Adrenal gland (tissue), 9 donors: ENCODE measurements at regions not wholly inside any gene's neighbourhood (a gene's known extent, or its start where the extent isn't known, plus 50 kb on each side); places are given as distances from the start of the nearest gene placed in this dataset.

ENCODE experiments used
- DNase-seq, 7 donors: peaks; one replicate each; pipeline ENCODE4 v3.0.0-alpha.2; 2019 to 2020
- H3K27ac ChIP-seq, 5 donors: fragments of 200-600 bp; sonication (generic) in 4 of 5; 1 replicate in 3 of 5; 2 replicates in 2 of 5; pipeline versions ENCODE4 v1.5.1 to v1.8.0; 2016 to 2020; ENCODE audit warnings: mild to moderate bottlenecking in 1 of 5
- H3K27me3 ChIP-seq: fragments of 200-600 bp; 2 replicates; pipeline ENCODE4 v1.8.0; 2021
- H3K36me3 ChIP-seq, 2 donors: fragments of 200-600 bp; replicated peaks in 1 of 2; 1 replicate in 1 of 2; 2 replicates in 1 of 2; pipeline versions ENCODE4 v1.5.1 to v1.8.0; 2018 to 2022
- H3K4me1 ChIP-seq, 2 donors: fragments of 200-600 bp; replicated peaks in 1 of 2; 1 replicate in 1 of 2; 2 replicates in 1 of 2; pipeline versions ENCODE4 v1.5.1 to v1.8.0; 2018 to 2021
- H3K4me3 ChIP-seq, 4 donors: fragments of 200-600 bp; sonication (generic) in 3 of 4; one replicate each; pipeline ENCODE4 v1.5.1; 2016 to 2018
- H3K9me3 ChIP-seq, 3 donors: fragments of 200-600 bp; sonication (generic) in 1 of 3; replicated peaks in 1 of 3; 1 replicate in 2 of 3; 2 replicates in 1 of 3; pipeline versions ENCODE4 v1.5.1 to v1.8.0; 2016 to 2021
- POLR2A ChIP-seq, 2 donors: fragments of 450-650 bp; IDR thresholded peaks; one replicate each; pipeline ENCODE4 v1.6.1; 2017; ENCODE audit warnings: antibody characterized with exemption in 2 of 2, mild to moderate bottlenecking in 2 of 2, moderate library complexity in 1 of 2
- WGBS, 4 donors: extraction: QIAGEN DNeasy Blood & Tissue Kit in 2 of 4; methylation state at CpG; one replicate each; pipeline versions ENCODE4 v1.1.5 to v1.1.7; 2013 to 2017; 5-methylcytosine and 5-hydroxymethylcytosine counted together
- intact Hi-C, 2 donors: fragments of 100-400 bp; cut with DNase I; formaldehyde crosslinking; loops; one replicate each; pipeline versions ENCODE4 v1.14.1 to v1.15.0; 2022 to 2023
- TF ChIP-seq, protein P1 (sequence below), 6 experiments: fragments of 450-650 bp in 4 of 6; fragments of 200-600 bp in 2 of 6; sonication (generic) in 1 of 6; IDR thresholded peaks; 1 replicate in 5 of 6; 2 replicates in 1 of 6; pipeline versions ENCODE4 v1.5.1 to v1.8.0; 2016 to 2021; ENCODE audit warnings: antibody characterized with exemption in 6 of 6, mild to moderate bottlenecking in 2 of 6, moderate library complexity in 1 of 6
- donor health status: healthy with polysubstance abuse.
- donor health status: Bipolar disorder and iron deficiency.
- donor health status: DM: yes; HTN: yes; CAD: no.
- donor health status: DM: no; HTN: no; CAD: no.
- donor health status: DM: no; HTN: no; CAD: no.

- peaks cover 14% of the 10 kb centered on the region for H3K27me3 ChIP-seq
- no peak overlapping the region for H3K4me3 ChIP-seq
- DNase-seq: no peak
- H3K9me3 ChIP-seq: no peaks in the 10 kb centered on the region
- no peaks in the 10 kb centered on the region for H3K4me1 ChIP-seq
- H3K36me3 ChIP-seq: no peaks in the 10 kb centered on the region
- intact Hi-C loops: no loop called here
- H3K27ac ChIP-seq: no peak overlapping the region
- TF ChIP-seq POLR2A (IDR thresholded peaks at IDR 0.05): no peak
- TF ChIP-seq, protein P1, sequence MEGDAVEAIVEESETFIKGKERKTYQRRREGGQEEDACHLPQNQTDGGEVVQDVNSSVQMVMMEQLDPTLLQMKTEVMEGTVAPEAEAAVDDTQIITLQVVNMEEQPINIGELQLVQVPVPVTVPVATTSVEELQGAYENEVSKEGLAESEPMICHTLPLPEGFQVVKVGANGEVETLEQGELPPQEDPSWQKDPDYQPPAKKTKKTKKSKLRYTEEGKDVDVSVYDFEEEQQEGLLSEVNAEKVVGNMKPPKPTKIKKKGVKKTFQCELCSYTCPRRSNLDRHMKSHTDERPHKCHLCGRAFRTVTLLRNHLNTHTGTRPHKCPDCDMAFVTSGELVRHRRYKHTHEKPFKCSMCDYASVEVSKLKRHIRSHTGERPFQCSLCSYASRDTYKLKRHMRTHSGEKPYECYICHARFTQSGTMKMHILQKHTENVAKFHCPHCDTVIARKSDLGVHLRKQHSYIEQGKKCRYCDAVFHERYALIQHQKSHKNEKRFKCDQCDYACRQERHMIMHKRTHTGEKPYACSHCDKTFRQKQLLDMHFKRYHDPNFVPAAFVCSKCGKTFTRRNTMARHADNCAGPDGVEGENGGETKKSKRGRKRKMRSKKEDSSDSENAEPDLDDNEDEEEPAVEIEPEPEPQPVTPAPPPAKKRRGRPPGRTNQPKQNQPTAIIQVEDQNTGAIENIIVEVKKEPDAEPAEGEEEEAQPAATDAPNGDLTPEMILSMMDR (IDR thresholded peaks at IDR 0.05): no peak
- WGBS, 4 donors: 45 to 59% (median 50%) methylated on average over 2 to 3 of the region's 3 CpGs
Observed at GRCh38 chrX:39248330-39248729, 447.1 kb downstream of the MID1IP1 start.

DNA sequence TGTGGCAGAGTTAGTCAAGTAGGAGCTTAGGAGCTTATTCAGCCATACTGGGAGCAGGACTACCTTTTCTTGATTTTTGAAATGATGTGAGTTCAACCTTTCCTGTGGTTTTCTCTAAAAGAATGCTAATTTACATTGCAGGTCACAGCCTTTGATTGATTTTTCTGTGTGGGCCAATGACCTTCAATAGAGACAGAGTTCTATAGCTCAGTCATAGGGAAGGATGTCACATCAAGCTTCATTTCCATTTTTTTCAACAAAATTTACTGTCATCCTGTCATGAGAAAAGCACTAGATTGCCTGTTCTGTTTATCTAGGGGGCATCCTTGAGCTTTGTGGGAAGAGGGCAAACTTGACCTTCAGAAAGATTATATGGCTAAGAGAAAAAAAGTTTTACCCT is 448.7 kb downstream of the MID1IP1 start:
- TF ChIP-seq POLR2A (IDR thresholded peaks at IDR 0.05): no peak
- TF ChIP-seq, protein P1 (IDR thresholded peaks at IDR 0.05): no peak
- H3K36me3 ChIP-seq: no peaks in the 10 kb centered on the region

GRCh38 chrX:39251995-39252394 is 450.7 kb downstream of the MID1IP1 start:
- intact Hi-C loops: no loop called here
- DNase-seq: no peak
- Histone ChIP-seq H3K36me3 (no peaks in the 10 kb centered on the region), H3K4me3 (no peak overlapping the region), H3K9me3 (no peaks in the 10 kb centered on the region), H3K27me3 (peaks cover 18% of the 10 kb centered on the region), H3K4me1 (no peaks in the 10 kb centered on the region), H3K27ac (no peak overlapping the region)
- WGBS, 4 donors: 43 to 85% (median 70%) methylated on average over 1 of the region's 1 CpG
- TF ChIP-seq, protein P1 (IDR thresholded peaks at IDR 0.05): no peak

More for the DNA sequence above, 448.7 kb downstream of the MID1IP1 start:
- Histone ChIP-seq H3K9me3 (no peaks in the 10 kb centered on the region), H3K4me1 (no peaks in the 10 kb centered on the region), H3K4me3 (no peak overlapping the region), H3K27me3 (peaks cover 16% of the 10 kb centered on the region), H3K27ac (no peak overlapping the region)
- no peak for DNase-seq
- intact Hi-C loops: no loop called here

DNA sequence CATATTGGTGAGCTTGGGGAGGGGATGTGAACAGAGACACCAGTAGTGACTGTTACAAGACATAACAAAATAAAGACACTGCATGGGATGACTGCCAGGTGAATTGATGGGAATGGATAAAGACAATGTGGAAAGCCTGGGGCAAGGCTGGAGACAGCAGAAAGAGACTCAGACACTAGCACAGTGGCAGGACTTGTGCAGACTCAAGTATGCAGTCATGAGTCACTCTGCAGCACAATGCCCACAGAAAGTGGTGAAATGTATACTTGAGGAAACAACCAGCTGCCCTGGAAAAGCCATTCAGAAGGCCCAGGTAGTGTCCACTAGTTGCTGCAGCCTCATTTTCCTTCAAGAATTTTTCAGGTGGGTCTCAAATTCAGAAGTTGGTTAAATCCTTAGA is 452.3 kb downstream of the MID1IP1 start:
- DNase-seq: no peak
- intact Hi-C loops: no loop called here
- H3K4me3 ChIP-seq: no peak overlapping the region
- TF ChIP-seq POLR2A (IDR thresholded peaks at IDR 0.05): no peak
- TF ChIP-seq, protein P1 (IDR thresholded peaks at IDR 0.05): no peak
- H3K27ac ChIP-seq: no peak overlapping the region
- H3K9me3 ChIP-seq: no peaks in the 10 kb centered on the region
- no peaks in the 10 kb centered on the region for H3K4me1 ChIP-seq
- H3K27me3 ChIP-seq: peaks cover 23% of the 10 kb centered on the region
- H3K36me3 ChIP-seq: no peaks in the 10 kb centered on the region
